ENCODE measurements at regions not wholly inside any gene's neighbourhood (a gene's known extent, or its start where the extent isn't known, plus 50 kb on each side); places are given as distances from the start of the nearest gene placed in this dataset.

DNA sequence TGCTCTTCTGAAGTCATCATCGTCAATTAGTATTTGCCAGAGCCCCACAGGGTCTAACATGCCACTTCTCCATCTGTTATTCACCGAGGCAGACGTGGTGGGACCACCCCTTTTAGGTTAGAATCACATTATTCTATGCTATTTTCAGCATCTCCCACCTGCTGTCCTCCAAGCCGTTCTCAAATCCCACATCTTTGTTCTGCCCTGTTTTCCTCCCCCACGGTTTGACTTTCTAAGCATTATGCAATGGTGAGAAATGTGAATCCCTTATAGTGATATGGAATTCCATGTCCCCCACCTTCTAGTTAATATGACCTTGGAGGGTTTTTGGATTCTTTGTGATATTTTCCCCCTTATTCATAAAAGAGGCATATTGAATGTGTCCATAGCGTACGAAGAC lies 634.1 kb upstream of the RBFOX1 start:
- H2AFZ ChIP-seq (ENCODE audit: low read length), result no peak overlapping the region
- FAIRE-seq (no peak), ATAC-seq (no peak), DNase-seq (ENCODE audit: low spot score) (no peak)
- H3K27ac ChIP-seq (ENCODE audit: extremely low read length, insufficient read depth, low read length), result no peak overlapping the region
- peaks cover 2% of the 10 kb centered on the region; the same call in 1 of the 2 replicates for H3K9me3 ChIP-seq (ENCODE audit: low read length)
- intact Hi-C loops (cut with micrococcal nuclease; ENCODE audit: unreplicated experiment) (no loop called here), in situ Hi-C loops (cut with HindIII; ENCODE audit: extremely low pct_ligation_motif_present, low pct_unique_long_range_greater_than_20kb) (no loop called here)
- ChIA-PET POLR2A (no interaction called here), CTCF (ENCODE audit: low intra/inter-chr PET ratio, low total read pairs) (no interaction called here)
- no TSS peak for BruUV-seq (replicated peaks)
- no peaks in the 10 kb centered on the region for H4K20me1 ChIP-seq (ENCODE audit: insufficient read depth, low read length)
- TF ChIP-seq, protein P1, sequence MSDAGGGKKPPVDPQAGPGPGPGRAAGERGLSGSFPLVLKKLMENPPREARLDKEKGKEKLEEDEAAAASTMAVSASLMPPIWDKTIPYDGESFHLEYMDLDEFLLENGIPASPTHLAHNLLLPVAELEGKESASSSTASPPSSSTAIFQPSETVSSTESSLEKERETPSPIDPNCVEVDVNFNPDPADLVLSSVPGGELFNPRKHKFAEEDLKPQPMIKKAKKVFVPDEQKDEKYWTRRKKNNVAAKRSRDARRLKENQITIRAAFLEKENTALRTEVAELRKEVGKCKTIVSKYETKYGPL (CRISPR knock-in tag; IDR thresholded peaks at IDR 0.05), result no peak
- no peak for TF ChIP-seq POGZ (CRISPR knock-in tag; IDR thresholded peaks at IDR 0.05)
- TF ChIP-seq SCMH1 (CRISPR knock-in tag; IDR thresholded peaks at IDR 0.05; ENCODE audit: borderline replicate concordance), result no peak
- no peak for TF ChIP-seq RBAK (CRISPR knock-in tag; IDR thresholded peaks at IDR 0.05)
- TF ChIP-seq RBM39 (IDR thresholded peaks at IDR 0.05; ENCODE audit: low read depth, low read length, poor library complexity, severe bottlenecking), result no peak
- TF ChIP-seq, protein P2, sequence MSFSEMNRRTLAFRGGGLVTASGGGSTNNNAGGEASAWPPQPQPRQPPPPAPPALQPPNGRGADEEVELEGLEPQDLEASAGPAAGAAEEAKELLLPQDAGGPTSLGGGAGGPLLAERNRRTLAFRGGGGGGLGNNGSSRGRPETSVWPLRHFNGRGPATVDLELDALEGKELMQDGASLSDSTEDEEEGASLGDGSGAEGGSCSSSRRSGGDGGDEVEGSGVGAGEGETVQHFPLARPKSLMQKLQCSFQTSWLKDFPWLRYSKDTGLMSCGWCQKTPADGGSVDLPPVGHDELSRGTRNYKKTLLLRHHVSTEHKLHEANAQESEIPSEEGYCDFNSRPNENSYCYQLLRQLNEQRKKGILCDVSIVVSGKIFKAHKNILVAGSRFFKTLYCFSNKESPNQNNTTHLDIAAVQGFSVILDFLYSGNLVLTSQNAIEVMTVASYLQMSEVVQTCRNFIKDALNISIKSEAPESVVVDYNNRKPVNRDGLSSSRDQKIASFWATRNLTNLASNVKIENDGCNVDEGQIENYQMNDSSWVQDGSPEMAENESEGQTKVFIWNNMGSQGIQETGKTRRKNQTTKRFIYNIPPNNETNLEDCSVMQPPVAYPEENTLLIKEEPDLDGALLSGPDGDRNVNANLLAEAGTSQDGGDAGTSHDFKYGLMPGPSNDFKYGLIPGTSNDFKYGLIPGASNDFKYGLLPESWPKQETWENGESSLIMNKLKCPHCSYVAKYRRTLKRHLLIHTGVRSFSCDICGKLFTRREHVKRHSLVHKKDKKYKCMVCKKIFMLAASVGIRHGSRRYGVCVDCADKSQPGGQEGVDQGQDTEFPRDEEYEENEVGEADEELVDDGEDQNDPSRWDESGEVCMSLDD (CRISPR knock-in tag; IDR thresholded peaks at IDR 0.05; ENCODE audit: borderline replicate concordance), result no peak
- no peak for TF ChIP-seq REL (CRISPR knock-in tag; conservative IDR thresholded peaks at IDR 0.05)
- no peak for TF ChIP-seq ZNF10 (CRISPR knock-in tag; IDR thresholded peaks at IDR 0.05; ENCODE audit: borderline replicate concordance, low read depth)
- no peak for TF ChIP-seq ZFP37 (CRISPR knock-in tag; IDR thresholded peaks at IDR 0.05; ENCODE audit: borderline replicate concordance)
- TF ChIP-seq, protein P3, sequence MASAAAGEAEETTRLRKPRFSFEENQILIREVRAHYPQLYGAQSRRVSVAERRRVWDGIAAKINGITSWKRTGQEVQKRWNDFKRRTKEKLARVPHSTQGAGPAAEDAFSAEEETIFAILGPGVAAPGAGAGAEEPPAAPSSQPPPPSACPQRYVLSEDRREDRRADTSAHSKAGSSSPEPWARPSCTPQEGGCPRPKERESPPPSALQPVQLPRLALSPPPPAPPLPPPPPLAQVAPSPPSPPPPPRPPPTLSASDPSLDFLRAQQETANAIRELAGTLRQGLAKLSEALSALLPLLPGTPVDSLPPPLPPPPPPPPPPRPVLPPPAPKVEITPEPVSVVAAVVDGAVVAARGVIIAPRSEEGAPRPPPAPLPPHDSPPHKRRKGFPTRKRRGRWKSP (CRISPR knock-in tag; IDR thresholded peaks at IDR 0.05), result no peak
- TF ChIP-seq, protein P4, sequence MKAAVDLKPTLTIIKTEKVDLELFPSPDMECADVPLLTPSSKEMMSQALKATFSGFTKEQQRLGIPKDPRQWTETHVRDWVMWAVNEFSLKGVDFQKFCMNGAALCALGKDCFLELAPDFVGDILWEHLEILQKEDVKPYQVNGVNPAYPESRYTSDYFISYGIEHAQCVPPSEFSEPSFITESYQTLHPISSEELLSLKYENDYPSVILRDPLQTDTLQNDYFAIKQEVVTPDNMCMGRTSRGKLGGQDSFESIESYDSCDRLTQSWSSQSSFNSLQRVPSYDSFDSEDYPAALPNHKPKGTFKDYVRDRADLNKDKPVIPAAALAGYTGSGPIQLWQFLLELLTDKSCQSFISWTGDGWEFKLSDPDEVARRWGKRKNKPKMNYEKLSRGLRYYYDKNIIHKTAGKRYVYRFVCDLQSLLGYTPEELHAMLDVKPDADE (CRISPR knock-in tag; IDR thresholded peaks at IDR 0.05), result no peak
- no peak for TF ChIP-seq FOSL1 (CRISPR knock-in tag; IDR thresholded peaks at IDR 0.05; ENCODE audit: borderline replicate concordance)
- TF ChIP-seq CHD2 (IDR thresholded peaks at IDR 0.05; ENCODE audit: low read depth, low read length), result no peak
- no peak for TF ChIP-seq ZKSCAN8 (CRISPR knock-in tag; IDR thresholded peaks at IDR 0.05; ENCODE audit: borderline replicate concordance)
- no peak for TF ChIP-seq EEA1 (CRISPR knock-in tag; IDR thresholded peaks at IDR 0.05; ENCODE audit: borderline replicate concordance)
- no peak for TF ChIP-seq SRSF4 (IDR thresholded peaks at IDR 0.05; ENCODE audit: low read depth, low read length, poor library complexity, severe bottlenecking)
- TF ChIP-seq CREM (IDR thresholded peaks at IDR 0.05), result no peak
- no peak for TF ChIP-seq CREM (CRISPR knock-in tag; IDR thresholded peaks at IDR 0.05)
- H3K4me3 ChIP-seq (replicated peaks in 1 of 3; ENCODE audit: insufficient read depth in 1 of 3, low read depth in 2 of 3, low read length in 3 of 3), result no peak overlapping the region
- H3K4me1 ChIP-seq (ENCODE audit: insufficient read depth, low read length), result no peaks in the 10 kb centered on the region
- H3K9ac ChIP-seq (ENCODE audit: insufficient read depth, low read depth, low read length), result no peak overlapping the region
- no peaks in the 10 kb centered on the region for H3K36me3 ChIP-seq (replicated peaks in 1 of 2; ENCODE audit: control insufficient read depth in 1 of 2, insufficient read depth in 2 of 2, low read length in 2 of 2)
- no peaks in the 10 kb centered on the region for H3K79me2 ChIP-seq (ENCODE audit: insufficient read depth, low read length)
- WGBS (ENCODE audit: low lambda C conversion rate), result 10% methylated on average over 7 of the region's 7 CpGs
- H3K4me2 ChIP-seq (ENCODE audit: low read depth, low read length), result no peak overlapping the region
- no peaks in the 10 kb centered on the region for H3K27me3 ChIP-seq (ENCODE audit: control insufficient read depth in 1 of 2, insufficient read depth in 2 of 2, low read length in 2 of 2)

All from HepG2 (cell line).